ENCODE measurements at regions not wholly inside any gene's neighbourhood (a gene's known extent, or its start where the extent isn't known, plus 50 kb on each side); places are given as distances from the start of the nearest gene placed in this dataset.
"Not testable (repeated sequence)": the region's sequence is repeated elsewhere in the genome, so short reads cannot be mapped to it uniquely, and the experiment has no call there.

- no peaks in the 10 kb centered on the region for H3K9me3 ChIP-seq
- no peak for TF ChIP-seq POLR2A (IDR thresholded peaks at IDR 0.05)
- TF ChIP-seq CTCF (IDR thresholded peaks at IDR 0.05), result peak in 2 of 6 experiments; percentile 5 to 14
- intact Hi-C loops (cut with DNase I), result no loop called here
Measured at GRCh38 chr5:165029099-165029870, 1523.9 kb downstream of the MAT2B start.

GRCh38 chr5:165030971-165031370 is 1525.6 kb downstream of the MAT2B start:
- H3K4me3 ChIP-seq (replicated peaks in 1 of 3), result no peak overlapping the region
- no peaks in the 10 kb centered on the region for H3K9me3 ChIP-seq
- H3K36me3 ChIP-seq, result no peaks in the 10 kb centered on the region
- intact Hi-C loops (cut with DNase I), result no loop called here
- no peak for DNase-seq
- WGBS, 2 donors, result 85 to 96% methylated on average over 1 of the region's 1 CpG
- no peak for TF ChIP-seq POLR2A (IDR thresholded peaks at IDR 0.05)
- no peak for TF ChIP-seq CTCF (IDR thresholded peaks at IDR 0.05)
- H3K27ac ChIP-seq, result no peak overlapping the region
- no peaks in the 10 kb centered on the region for H3K27me3 ChIP-seq
- no peaks in the 10 kb centered on the region for H3K4me1 ChIP-seq

More at GRCh38 chr5:165029099-165029870, 1523.9 kb downstream of the MAT2B start:
- 76 to 88% methylated on average over 3 of the region's 3 CpGs for WGBS, 2 donors
- no peak overlapping the region for H3K4me3 ChIP-seq (replicated peaks in 1 of 3)
- H3K27me3 ChIP-seq, result no peaks in the 10 kb centered on the region
- H3K36me3 ChIP-seq, result no peaks in the 10 kb centered on the region
- peak in 1 of 2 donors; percentile 3 for DNase-seq
- no peaks in the 10 kb centered on the region for H3K4me1 ChIP-seq
- H3K27ac ChIP-seq, result no peak overlapping the region

GRCh38 chr5:165031371-165031770 is 1526.0 kb downstream of the MAT2B start:
- no peaks in the 10 kb centered on the region for H3K9me3 ChIP-seq
- H3K4me3 ChIP-seq (replicated peaks in 1 of 3), result no peak overlapping the region
- no peaks in the 10 kb centered on the region for H3K4me1 ChIP-seq
- TF ChIP-seq POLR2A (IDR thresholded peaks at IDR 0.05) (no peak), CTCF (IDR thresholded peaks at IDR 0.05) (no peak)
- no peaks in the 10 kb centered on the region for H3K36me3 ChIP-seq
- no peak for DNase-seq
- H3K27me3 ChIP-seq, result no peaks in the 10 kb centered on the region
- WGBS, 2 donors, result 71 to 75% methylated on average over 2 of the region's 2 CpGs
- no peak overlapping the region for H3K27ac ChIP-seq
- intact Hi-C loops (cut with DNase I), result no loop called here

- Histone ChIP-seq H3K4me1 (no peaks in the 10 kb centered on the region), H3K36me3 (no peaks in the 10 kb centered on the region), H3K4me3 (replicated peaks in 1 of 3) (no peak overlapping the region), H3K9me3 (no peaks in the 10 kb centered on the region), H3K27ac (no peak overlapping the region), H3K27me3 (no peaks in the 10 kb centered on the region)
- DNase-seq, result no peak
- WGBS, 2 donors, result 74 to 81% methylated on average over 1 of the region's 1 CpG
- intact Hi-C loops (cut with DNase I), result no loop called here
- no peak for TF ChIP-seq POLR2A (IDR thresholded peaks at IDR 0.05)
- TF ChIP-seq CTCF (IDR thresholded peaks at IDR 0.05), result no peak
Measured at GRCh38 chr5:165035520-165035919, 1530.1 kb downstream of the MAT2B start.

- intact Hi-C loops (cut with DNase I), result no loop called here
- Histone ChIP-seq H3K27ac (no peak overlapping the region), H3K36me3 (no peaks in the 10 kb centered on the region), H3K4me1 (no peaks in the 10 kb centered on the region), H3K27me3 (no peaks in the 10 kb centered on the region), H3K4me3 (replicated peaks in 1 of 3) (no peak overlapping the region), H3K9me3 (no peaks in the 10 kb centered on the region)
- TF ChIP-seq CTCF (IDR thresholded peaks at IDR 0.05), result no peak
- TF ChIP-seq POLR2A (IDR thresholded peaks at IDR 0.05), result no peak
- DNase-seq, result no peak
- 78 to 88% methylated on average over 3 of the region's 3 CpGs for WGBS, 2 donors
Measured at GRCh38 chr5:165039748-165040147, 1534.3 kb downstream of the MAT2B start.

- H3K4me3 ChIP-seq (replicated peaks in 1 of 3); H3K36me3 ChIP-seq; DNase-seq; H3K27me3 ChIP-seq; H3K4me1 ChIP-seq; intact Hi-C loops (cut with DNase I); H3K9me3 ChIP-seq; H3K27ac ChIP-seq: not testable (repeated sequence)
- WGBS, 2 donors, result 77% methylated on average over 6 of the region's 7 CpGs; no CpG with 5 or more reads in 1 of the 2 donors
Measured at GRCh38 chr5:165045941-165046340, 1540.5 kb downstream of the MAT2B start.

All from thyroid gland (tissue), 4 donors.